AG08396 (cell line): ENCODE measurements at regions not wholly inside any gene's neighbourhood (a gene's known extent, or its start where the extent isn't known, plus 50 kb on each side); places are given as distances from the start of the nearest gene placed in this dataset.

ENCODE experiments used
- DNase-seq: peaks from one replicate; pipeline ENCODE4 v3.0.0; 2012; ENCODE audit warnings: low spot score, mixed read lengths

DNA sequence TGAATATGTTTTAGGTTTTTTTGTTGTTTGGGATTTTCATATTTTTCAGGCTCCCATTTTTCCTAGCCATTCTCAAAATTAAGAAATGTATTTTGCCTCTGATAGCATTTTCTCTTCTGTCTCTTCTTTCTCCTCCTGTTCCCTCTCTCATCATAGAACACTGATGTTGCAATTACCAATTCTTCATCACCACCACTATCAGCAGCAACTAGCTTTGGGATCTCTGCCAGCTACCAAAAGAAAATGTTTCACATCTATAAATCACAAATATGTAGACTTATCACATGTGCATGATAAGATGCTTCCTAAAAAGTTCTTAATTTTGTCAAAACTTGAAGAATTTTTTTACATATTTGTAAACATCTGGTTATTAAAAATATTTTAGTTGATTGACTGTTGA is 887.1 kb downstream of the MAT2B start:
- no peak for DNase-seq

- no peak for DNase-seq
Observed at GRCh38 chr5:164394686-164395194, 889.3 kb downstream of the MAT2B start.

- DNase-seq: no peak
Observed at GRCh38 chr5:164412531-164412930, 907.1 kb downstream of the MAT2B start.

- no peak for DNase-seq
Observed at GRCh38 chr5:164420161-164420560, 914.7 kb downstream of the MAT2B start.

DNA sequence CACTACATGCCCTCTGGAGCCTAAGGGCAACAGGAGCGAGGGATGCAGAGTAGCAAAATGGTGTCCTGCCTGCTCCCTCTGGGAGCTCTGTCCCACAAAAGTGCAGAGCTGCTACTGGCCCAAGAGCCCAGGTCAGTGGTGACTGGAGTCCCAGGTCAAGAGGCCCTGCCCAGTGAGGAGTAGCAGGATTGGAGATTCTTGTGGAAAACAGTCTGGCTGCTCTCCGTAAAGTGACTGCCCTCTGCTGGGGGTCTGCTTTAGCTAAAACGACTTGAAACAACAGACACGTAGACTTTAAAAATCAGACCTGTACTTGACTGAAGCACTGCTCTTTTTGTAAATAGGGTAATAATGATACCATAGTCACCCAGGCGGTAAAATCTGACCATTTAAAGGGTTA is 917.0 kb downstream of the MAT2B start:
- no peak for DNase-seq

DNA sequence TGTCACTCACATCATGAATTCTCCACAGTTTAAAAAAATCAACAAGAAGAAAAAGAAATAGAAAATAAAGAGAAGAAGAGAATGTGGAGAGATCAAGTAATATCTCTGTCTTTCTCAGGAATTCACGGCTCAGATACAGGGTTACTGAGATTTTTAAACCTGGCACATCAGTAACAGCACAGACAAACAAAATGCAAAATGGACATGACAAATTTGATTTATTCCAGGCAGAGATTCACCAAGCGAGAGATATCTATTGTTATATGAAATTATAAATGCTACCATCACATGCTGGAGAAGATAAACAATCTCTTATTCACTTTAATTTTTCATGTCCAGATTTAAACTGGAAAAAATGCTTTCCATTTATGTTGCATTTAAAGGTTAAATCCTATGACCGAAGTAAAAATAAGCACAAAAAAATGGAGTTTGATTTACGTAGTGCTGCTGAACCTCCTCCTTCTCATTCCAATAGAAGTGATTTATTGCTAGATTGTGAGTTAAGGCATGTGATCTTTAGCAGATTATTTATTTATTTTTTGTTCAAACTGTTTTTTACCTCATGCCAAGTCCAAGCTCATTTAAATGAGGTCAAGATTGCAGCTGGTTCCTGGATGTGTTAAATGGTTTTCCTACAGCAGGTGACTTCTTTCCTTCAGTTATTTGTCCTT is 926.4 kb downstream of the MAT2B start:
- DNase-seq: no peak

- DNase-seq: no peak
Observed at GRCh38 chr5:164433106-164433870, 927.9 kb downstream of the MAT2B start.

GRCh38 chr5:164435576-164435975 is 930.2 kb downstream of the MAT2B start:
- no peak for DNase-seq

- DNase-seq: no peak
Observed at GRCh38 chr5:164439799-164440198, 934.4 kb downstream of the MAT2B start.

GRCh38 chr5:164449460-164449859 is 944.0 kb downstream of the MAT2B start:
- no peak for DNase-seq

GRCh38 chr5:164466033-164466432 is 960.6 kb downstream of the MAT2B start:
- no peak for DNase-seq

- DNase-seq: no peak
Observed at GRCh38 chr5:164470312-164470711, 964.9 kb downstream of the MAT2B start.

GRCh38 chr5:164472165-164472564 is 966.7 kb downstream of the MAT2B start:
- no peak for DNase-seq

GRCh38 chr5:164475339-164475977 is 970.0 kb downstream of the MAT2B start:
- DNase-seq: no peak

DNA sequence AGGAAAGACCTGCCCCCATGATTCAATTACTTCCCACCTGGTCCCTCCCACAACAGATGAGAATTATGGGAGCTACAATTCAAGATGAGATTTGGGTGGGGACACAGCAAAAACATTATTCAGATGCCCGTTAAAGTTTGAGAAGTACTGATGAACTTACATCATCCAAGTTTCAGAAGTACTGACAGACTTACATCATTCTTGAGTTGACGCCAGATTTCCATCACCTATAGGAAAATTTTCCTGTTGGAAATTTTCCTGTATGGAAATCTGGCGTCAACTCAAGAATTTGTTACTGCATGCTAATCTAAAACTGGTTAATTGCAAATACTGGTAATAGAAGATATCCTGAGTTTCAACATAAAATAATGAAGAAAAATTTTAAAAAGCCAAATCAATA is 975.9 kb downstream of the MAT2B start:
- DNase-seq: no peak

DNA sequence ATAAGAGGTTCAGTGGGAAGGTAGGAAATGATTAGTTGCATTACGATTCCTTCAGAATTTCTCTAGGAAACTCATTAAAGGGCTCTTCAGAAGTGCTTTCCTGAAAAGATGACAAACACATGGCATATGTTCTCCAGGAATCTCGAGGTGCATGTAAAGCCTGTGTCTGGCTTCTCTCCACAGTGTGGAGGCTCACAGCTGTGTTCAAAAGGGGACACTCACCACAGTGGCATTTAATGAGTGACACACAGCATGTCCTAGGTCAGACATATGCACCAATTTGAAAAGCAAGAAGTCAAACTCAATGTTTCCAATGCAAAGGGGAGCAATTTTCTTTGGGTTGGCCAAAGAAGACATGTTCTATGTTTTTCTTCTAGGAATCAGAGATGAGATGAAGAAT is 976.9 kb downstream of the MAT2B start:
- DNase-seq: no peak

- no peak for DNase-seq
Observed at GRCh38 chr5:164484948-164485347, 979.5 kb downstream of the MAT2B start.

GRCh38 chr5:164487939-164488338 is 982.5 kb downstream of the MAT2B start:
- DNase-seq: no peak

DNA sequence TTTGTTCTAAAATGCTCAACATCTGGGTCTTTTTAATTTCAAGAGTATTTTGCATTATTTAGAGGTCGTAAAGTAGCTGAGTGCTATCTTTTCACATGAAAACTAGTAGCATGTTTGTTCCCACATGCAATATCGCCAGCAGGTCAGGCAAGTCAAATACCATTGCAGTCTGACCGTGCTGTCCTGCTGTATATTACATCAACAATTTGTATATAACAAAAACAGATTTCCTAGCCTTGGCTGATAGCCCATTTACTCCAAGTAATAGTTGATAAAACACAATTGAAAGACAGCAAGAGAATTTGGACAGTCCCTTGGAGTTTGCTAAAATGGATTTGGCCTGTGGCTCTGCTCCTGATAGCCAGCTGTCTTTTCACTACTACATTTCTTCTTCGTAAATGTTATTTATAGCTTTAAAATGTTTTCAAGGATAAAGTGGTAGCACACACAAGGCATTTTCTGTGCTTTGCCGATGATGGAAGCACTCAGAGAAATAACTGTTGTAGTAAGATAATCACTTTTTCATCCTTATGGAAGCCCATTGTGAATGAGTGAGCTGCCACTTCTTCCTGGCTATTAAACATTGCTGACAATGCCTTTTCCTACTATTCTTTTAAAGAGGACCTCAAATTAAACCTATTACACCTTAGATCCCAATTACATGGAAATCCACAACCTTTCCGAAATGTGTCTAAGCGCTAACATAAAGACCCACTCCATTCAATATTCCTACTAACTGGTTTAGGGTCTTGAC is 992.1 kb downstream of the MAT2B start:
- no peak for DNase-seq

GRCh38 chr5:164498438-164498837 is 993.0 kb downstream of the MAT2B start:
- DNase-seq: no peak

DNA sequence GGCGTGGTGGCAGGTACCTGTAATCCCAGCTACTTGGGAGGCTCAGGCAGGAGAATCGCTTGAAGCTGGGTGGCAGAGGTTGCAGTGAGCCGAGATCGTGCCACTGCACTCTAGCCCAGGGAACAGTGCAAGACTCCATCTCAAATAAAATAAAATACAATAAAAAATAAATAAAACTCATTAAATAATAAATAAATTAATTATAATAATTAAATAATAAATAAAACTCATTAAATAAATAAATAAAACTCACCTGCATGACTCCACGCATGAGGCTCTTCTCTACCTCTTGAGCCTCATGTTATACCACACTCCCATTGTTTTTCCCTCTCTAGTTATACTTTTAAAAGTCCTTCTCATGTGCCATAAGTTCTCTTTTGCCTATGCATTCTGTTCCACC is 995.4 kb downstream of the MAT2B start:
- DNase-seq: no peak

- no peak for DNase-seq
Observed at GRCh38 chr5:164501344-164501743, 995.9 kb downstream of the MAT2B start.
